A549 (cell line): ENCODE measurements at regions not wholly inside any gene's neighbourhood (a gene's known extent, or its start where the extent isn't known, plus 50 kb on each side); places are given as distances from the start of the nearest gene placed in this dataset.
A peak's percentile ranks its signal among the peaks of the same experiment; 100 is the strongest.

ENCODE experiments used
- ATAC-seq, 2 experiments: fragments of 200-7000 bp in 1 of 2; fragments of >200 bp in 1 of 2; cut with Nextera tagmentation in 1 of 2; cut with Tn5 transposase in 1 of 2; 3 replicates each; pipeline versions ENCODE4 v1.8.0 to v1.9.1; 2018 to 2020; ENCODE audit warnings: mild to moderate bottlenecking in 1 of 2, moderate library complexity in 1 of 2
- CTCF ChIA-PET: fragments of 300-600 bp; sonication (Branson Sonifier 250); formaldehyde crosslinking; extraction: SDS; loops from one replicate; lab custom pipeline; 2021; ENCODE audit warnings: antibody characterized with exemption, inconsistent platforms; lab: Yijun Ruan, JAX
- POLR2A ChIA-PET: fragments of 350-600 bp; formaldehyde crosslinking; extraction: SDS; loops from one replicate; lab custom pipeline; 2021; ENCODE audit warnings: antibody characterized with exemption, inconsistent platforms; lab: Yijun Ruan, JAX
- DNase-seq, 2 experiments: peaks; one replicate each; pipeline versions ENCODE4 v3.0.0 to v3.0.0-alpha.2; 2011 to 2016; ENCODE audit warnings: low read depth in 1 of 2, low spot score in 1 of 2
- FAIRE-seq: peaks from 2 replicates; lab custom pipeline; 2011; peaks lifted over from hg19 to GRCh38; lab: Jason Lieb, UNC
- H3K27ac ChIP-seq, 2 experiments: fragments of >200 bp; sonication (Bioruptor Twin); formaldehyde crosslinking; 3 replicates each; pipeline ENCODE4 v1.5.1; 2016 to 2017
- H3K4me1 ChIP-seq: fragments of >200 bp; sonication (Bioruptor Twin); formaldehyde crosslinking; 3 replicates; pipeline ENCODE4 v1.6.1; 2016
- H3K4me2 ChIP-seq: fragments of >200 bp; sonication (Bioruptor Twin); formaldehyde crosslinking; 3 replicates; pipeline ENCODE4 v1.6.1; 2016
- H3K4me3 ChIP-seq: fragments of >200 bp; sonication (Bioruptor Twin); formaldehyde crosslinking; 3 replicates; pipeline ENCODE4 v1.5.1; 2016
- H3K9me3 ChIP-seq: fragments of >200 bp; sonication (Bioruptor Twin); formaldehyde crosslinking; 3 replicates; pipeline ENCODE4 v1.6.1; 2016
- CBX8 ChIP-seq: fragments of 200-600 bp; sonication (generic); IDR thresholded peaks from 2 replicates; pipeline ENCODE4 v1.6.1; 2016
- CEBPB ChIP-seq, 2 experiments: fragments of >200 bp in 1 of 2; sonication (Bioruptor Twin) in 1 of 2; formaldehyde crosslinking in 1 of 2; IDR thresholded peaks; 2 replicates each; pipeline ENCODE4 v1.6.1; 2012 to 2016
- CHD4 ChIP-seq: fragments of 200-600 bp; sonication (generic); IDR thresholded peaks from 2 replicates; pipeline ENCODE4 v1.6.1; 2016; ENCODE audit warnings: antibody characterized with exemption, mild to moderate bottlenecking, borderline replicate concordance
- CTCF ChIP-seq: fragments of >200 bp; sonication (Bioruptor Twin); formaldehyde crosslinking; IDR thresholded peaks from 3 replicates; pipeline ENCODE4 v1.5.1; 2016
- EHF ChIP-seq: fragments of 250-450 bp; sonication (Bioruptor Pico); IDR thresholded peaks from 2 replicates; pipeline ENCODE4 v1.5.0; 2020; ENCODE audit warnings: mild to moderate bottlenecking
- ELK1 ChIP-seq: fragments of 150-350 bp; IDR thresholded peaks from 2 replicates; pipeline ENCODE4 v1.6.1; 2014; ENCODE audit warnings: low read depth, mild to moderate bottlenecking, low read length
- FOSL2 ChIP-seq, 2 experiments: fragments of 450-650 bp in 1 of 2; fragments of >200 bp in 1 of 2; sonication (Bioruptor Twin) in 1 of 2; formaldehyde crosslinking; IDR thresholded peaks; 2 replicates each; pipeline versions ENCODE4 v1.5.0 to v1.6.1; 2016 to 2020; ENCODE audit warnings: mild to moderate bottlenecking in 1 of 2, moderate library complexity in 1 of 2
- FOXS1 ChIP-seq: fragments of 250-450 bp; sonication (Bioruptor Pico); IDR thresholded peaks from 2 replicates; pipeline ENCODE4 v1.5.0; 2020; ENCODE audit warnings: mild to moderate bottlenecking, moderate library complexity
- GATA3 ChIP-seq: IDR thresholded peaks from 2 replicates; pipeline ENCODE4 v1.6.1; 2012; ENCODE audit warnings: borderline replicate concordance
- HDAC2 ChIP-seq: fragments of 200-600 bp; sonication (generic); IDR thresholded peaks from 2 replicates; pipeline ENCODE4 v1.6.1; 2016
- HES2 ChIP-seq: fragments of >200 bp; sonication (Bioruptor Twin); formaldehyde crosslinking; IDR thresholded peaks from 2 replicates; pipeline ENCODE4 v1.6.1; 2016
- HEYL ChIP-seq: fragments of 250-450 bp; sonication (Bioruptor Pico); IDR thresholded peaks from 2 replicates; pipeline ENCODE4 v1.8.0; 2021; ENCODE audit warnings: mild to moderate bottlenecking, moderate library complexity
- HOXA7 ChIP-seq: fragments of 250-450 bp; sonication (Bioruptor Pico); IDR thresholded peaks from 2 replicates; pipeline ENCODE4 v1.5.0; 2020; ENCODE audit warnings: mild to moderate bottlenecking, moderate library complexity
- HOXB13 ChIP-seq: fragments of 250-450 bp; sonication (Bioruptor Pico); IDR thresholded peaks from 2 replicates; pipeline ENCODE4 v1.5.0; 2020; ENCODE audit warnings: low read depth, mild to moderate bottlenecking, moderate library complexity
- HOXB5 ChIP-seq: fragments of 250-450 bp; sonication (Bioruptor Pico); IDR thresholded peaks from 2 replicates; pipeline ENCODE4 v1.5.0; 2020; ENCODE audit warnings: mild to moderate bottlenecking, moderate library complexity
- KDM5A ChIP-seq: fragments of 200-600 bp; sonication (generic); IDR thresholded peaks from 2 replicates; pipeline ENCODE4 v1.6.1; 2016; ENCODE audit warnings: antibody characterized with exemption, mild to moderate bottlenecking
- MAZ ChIP-seq: fragments of 150-350 bp; IDR thresholded peaks from 2 replicates; pipeline ENCODE4 v1.6.1; 2014; ENCODE audit warnings: antibody characterized with exemption, low read depth, low read length, borderline replicate concordance
- NR3C1 ChIP-seq: fragments of >200 bp; sonication (Bioruptor Twin); formaldehyde crosslinking; IDR thresholded peaks from 3 replicates; pipeline ENCODE4 v1.6.1; 2017
- PBX3 ChIP-seq: IDR thresholded peaks from 2 replicates; pipeline ENCODE4 v1.6.1; 2012
- POLR2A ChIP-seq: IDR thresholded peaks from 2 replicates; pipeline ENCODE4 v1.6.1; 2012; ENCODE audit warnings: mild to moderate bottlenecking, low read length
- RAD21 ChIP-seq, 2 experiments: fragments of >200 bp in 1 of 2; sonication (Bioruptor Twin) in 1 of 2; formaldehyde crosslinking in 1 of 2; IDR thresholded peaks in 1 of 2; conservative IDR thresholded peaks in 1 of 2; 2 replicates in 1 of 2; 3 replicates in 1 of 2; pipeline ENCODE4 v1.6.1; 2012 to 2018; ENCODE audit warnings: inconsistent platforms in 1 of 2
- RARB ChIP-seq: fragments of 250-450 bp; sonication (Bioruptor Pico); IDR thresholded peaks from 2 replicates; pipeline ENCODE4 v1.8.0; 2021; ENCODE audit warnings: mild to moderate bottlenecking, moderate library complexity
- ZNF302 ChIP-seq: fragments of 250-450 bp; sonication (Bioruptor Pico); IDR thresholded peaks from 2 replicates; pipeline ENCODE4 v1.9.0; 2021; ENCODE audit warnings: inconsistent platforms, mild to moderate bottlenecking, moderate library complexity
- WGBS: methylation state at CpG from one replicate; pipeline ENCODE4 v1.1.6; 2017; ENCODE audit errors: missing lambda C conversion rate; 5-methylcytosine and 5-hydroxymethylcytosine counted together

GRCh38 chr9:88278036-88278435, 110.2 kb upstream of the SPIN1 start:
- H3K4me1 ChIP-seq: no peaks in the 10 kb centered on the region
- no peak overlapping the region for H3K4me3 ChIP-seq
- no peak for DNase-seq
- no peaks in the 10 kb centered on the region for H3K9me3 ChIP-seq
- 86% methylated on average over 12 of the region's 12 CpGs for WGBS
- no peak for FAIRE-seq
- POLR2A ChIA-PET: no interaction called here
- no peak overlapping the region for H3K27ac ChIP-seq
- CTCF ChIA-PET: no interaction called here
- no peak overlapping the region for H3K4me2 ChIP-seq
- no peak for TF ChIP-seq HOXB13
- no peak for TF ChIP-seq NR3C1
- no peak for TF ChIP-seq CEBPB (IDR thresholded peaks at IDR 0.05)
- TF ChIP-seq FOXS1 (CRISPR knock-in tag): no peak
- no peak for TF ChIP-seq HES2
- no peak for ATAC-seq

DNA sequence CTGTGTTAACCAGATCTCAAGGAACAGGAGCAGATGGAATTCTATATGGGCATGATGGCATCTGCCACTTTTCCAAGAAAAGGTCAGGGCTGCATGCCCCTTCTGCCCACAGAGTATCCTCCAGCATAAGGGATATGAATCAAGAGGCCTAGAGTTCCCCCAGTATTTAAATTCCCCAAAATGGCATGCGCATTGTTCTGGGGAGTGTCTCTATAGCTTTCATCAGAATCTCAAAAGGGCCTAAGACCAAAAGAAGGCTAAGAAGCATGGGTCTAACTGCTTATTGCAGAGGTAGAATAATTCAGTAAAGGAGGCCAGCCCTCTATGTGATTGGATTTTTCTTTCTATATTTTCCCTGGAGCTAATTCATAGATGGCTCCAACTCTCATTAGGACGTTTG, 114.2 kb upstream of the SPIN1 start:
- no peak for TF ChIP-seq KDM5A
- no peak for TF ChIP-seq HOXA7 (CRISPR knock-in tag)
- no peak for TF ChIP-seq EHF (CRISPR knock-in tag)
- TF ChIP-seq HEYL (CRISPR knock-in tag): no peak
- no peak for TF ChIP-seq RAD21 (conservative IDR thresholded peaks at IDR 0.05 in 1 of 2, IDR thresholded peaks at IDR 0.05 in 1 of 2)
- TF ChIP-seq CTCF: no peak
- TF ChIP-seq NR3C1: no peak
- TF ChIP-seq CBX8: no peak
- H3K4me1 ChIP-seq: peaks cover 17% of the 10 kb centered on the region
- no peak overlapping the region for H3K27ac ChIP-seq
- ATAC-seq (no peak), DNase-seq (no peak), FAIRE-seq (no peak)
- H3K4me2 ChIP-seq: no peak overlapping the region
- H3K9me3 ChIP-seq: no peaks in the 10 kb centered on the region
- POLR2A ChIA-PET: no interaction called here
- H3K4me3 ChIP-seq: no peak overlapping the region
- 71% methylated on average over 2 of the region's 2 CpGs for WGBS
- CTCF ChIA-PET: interaction anchor here (1.3 kb wide), 1 partner anchor 53 kb away, joined by 3 read pairs; no protein-coding TSS in a partner anchor

- Histone ChIP-seq H3K4me3 (no peak overlapping the region), H3K4me1 (peaks cover 17% of the 10 kb centered on the region), H3K4me2 (no peak overlapping the region), H3K9me3 (no peaks in the 10 kb centered on the region), H3K27ac (peak overlapping the region; percentile 27 to 74; a peak in 4 of 6 replicates)
- CTCF ChIA-PET: interaction anchor here (0.6 kb wide), 1 partner anchor 78 kb away, joined by 3 read pairs; no protein-coding TSS in a partner anchor
- ATAC-seq: peak; percentile 57 to 64; a peak in 4 of 6 replicates
- POLR2A ChIA-PET: no interaction called here
- FAIRE-seq: no peak
- WGBS: 94% methylated on average over 5 of the region's 6 CpGs
- no peak for TF ChIP-seq ZNF302 (CRISPR knock-in tag)
- no peak for TF ChIP-seq CHD4
- no peak for TF ChIP-seq HDAC2
- TF ChIP-seq MAZ: no peak
- TF ChIP-seq KDM5A: no peak
- no peak for TF ChIP-seq RARB (CRISPR knock-in tag)
- no peak for TF ChIP-seq PBX3
- TF ChIP-seq HOXA7 (CRISPR knock-in tag): no peak
- no peak for TF ChIP-seq ELK1
- no peak for TF ChIP-seq POLR2A
- TF ChIP-seq GATA3: no peak
- no peak for TF ChIP-seq CBX8
- TF ChIP-seq FOSL2 (IDR thresholded peaks at IDR 0.05): no peak
- no peak for TF ChIP-seq FOSL2 (CRISPR knock-in tag; IDR thresholded peaks at IDR 0.05)
- no peak for TF ChIP-seq HOXB5
- DNase-seq: peak in 1 of 2 experiments; percentile 18
Measured at GRCh38 chr9:88272986-88273385, 115.3 kb upstream of the SPIN1 start.
